Muscle of leg (tissue), 3 donors: ENCODE measurements at regions not wholly inside any gene's neighbourhood (a gene's known extent, or its start where the extent isn't known, plus 50 kb on each side); places are given as distances from the start of the nearest gene placed in this dataset.

Source experiments
- DNase-seq: peaks from one replicate; pipeline ENCODE4 v3.0.0; 2013
- H3K27ac ChIP-seq: one replicate; pipeline ENCODE4 v1.5.1; 2013; ENCODE audit warnings: mild to moderate bottlenecking, low read length, control low read depth
- H3K27me3 ChIP-seq: one replicate; pipeline ENCODE4 v1.6.1; 2013; ENCODE audit warnings: low read length; ENCODE audit not compliant: control insufficient read depth, insufficient read depth
- H3K36me3 ChIP-seq: one replicate; pipeline ENCODE4 v1.6.1; 2013; ENCODE audit warnings: low read length; ENCODE audit not compliant: control insufficient read depth, insufficient read depth
- H3K4me1 ChIP-seq: one replicate; pipeline ENCODE4 v1.6.1; 2013; ENCODE audit warnings: low read length; ENCODE audit not compliant: control insufficient read depth, insufficient read depth
- H3K4me3 ChIP-seq: one replicate; pipeline ENCODE4 v1.5.1; 2013; ENCODE audit warnings: low read length, control low read depth
- H3K9me3 ChIP-seq: replicated peaks from 2 replicates; pipeline ENCODE4 v1.6.1; 2013; ENCODE audit warnings: low read depth, low read length; ENCODE audit not compliant: control insufficient read depth
- WGBS: methylation state at CpG from one replicate; pipeline ENCODE4 v1.1.5; 2013; ENCODE audit warnings: missing lambda C conversion rate; ENCODE audit not compliant: insufficient coverage; 5-methylcytosine and 5-hydroxymethylcytosine counted together

DNA sequence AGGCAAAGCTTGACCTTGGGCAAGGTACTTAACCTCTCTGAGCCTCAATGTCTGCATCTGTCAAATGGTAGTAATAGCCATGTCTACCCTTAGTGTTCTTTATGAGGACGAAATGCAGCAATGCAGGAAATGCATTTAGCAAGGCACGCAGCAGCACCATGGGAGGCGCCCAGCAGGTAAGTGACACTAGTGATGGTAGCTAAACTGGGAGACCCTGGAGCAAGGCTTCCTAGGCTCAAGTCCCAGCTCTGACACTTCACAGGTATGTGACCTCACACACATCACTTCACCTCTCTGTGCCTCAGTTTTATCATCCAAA is 289.0 kb downstream of the RRAGC start:
- no peaks in the 10 kb centered on the region for H3K9me3 ChIP-seq
- 75% methylated on average over 3 of the region's 3 CpGs for WGBS
- no peak overlapping the region for H3K4me3 ChIP-seq
- H3K4me1 ChIP-seq, result no peaks in the 10 kb centered on the region
- H3K27ac ChIP-seq, result no peak overlapping the region
- no peaks in the 10 kb centered on the region for H3K36me3 ChIP-seq
- peaks cover 24% of the 10 kb centered on the region for H3K27me3 ChIP-seq
- no peak for DNase-seq

DNA sequence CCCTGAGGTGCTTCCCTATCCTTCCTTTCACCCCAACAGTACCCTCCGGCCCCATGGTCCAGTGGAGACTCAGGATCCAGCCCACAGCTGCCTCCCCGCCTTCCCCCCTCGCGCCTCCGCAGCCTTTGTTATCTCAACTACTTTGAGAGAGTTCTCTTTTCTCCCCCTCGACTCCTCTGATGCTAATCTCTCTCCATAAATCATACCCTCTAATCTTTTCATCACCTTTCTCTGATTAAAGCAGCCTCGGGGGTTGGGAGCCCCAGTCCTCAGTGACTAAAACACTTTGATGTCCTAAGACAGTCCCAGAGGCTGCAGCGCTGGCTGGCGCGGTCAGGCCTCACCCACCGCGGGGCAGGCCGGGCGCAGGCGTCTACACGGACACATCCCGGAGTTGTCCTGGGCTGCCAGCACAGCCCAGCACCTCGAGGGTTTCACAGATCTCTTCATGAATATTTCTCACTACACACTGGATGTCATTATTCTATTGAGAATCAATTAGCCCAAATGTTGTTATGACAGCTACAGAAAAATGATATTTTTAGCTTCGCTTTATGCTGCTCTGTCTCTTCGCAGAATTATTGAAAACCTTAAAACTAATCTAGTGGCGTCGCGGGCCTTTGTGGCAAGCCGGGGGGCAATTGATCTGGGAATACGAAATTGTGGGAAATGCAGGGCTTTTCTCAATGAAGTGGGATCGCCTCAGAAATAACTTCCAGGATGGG is 289.5 kb downstream of the RRAGC start:
- peaks cover under 1% of the 10 kb centered on the region for H3K4me1 ChIP-seq
- H3K36me3 ChIP-seq, result no peaks in the 10 kb centered on the region
- H3K4me3 ChIP-seq, result no peak overlapping the region
- peaks cover 25% of the 10 kb centered on the region for H3K27me3 ChIP-seq
- H3K27ac ChIP-seq, result no peak overlapping the region
- no peak for DNase-seq
- WGBS, result 34% methylated on average over 26 of the region's 26 CpGs
- H3K9me3 ChIP-seq, result no peaks in the 10 kb centered on the region

GRCh38 chr1:38568061-38568857 is 291.3 kb downstream of the RRAGC start:
- H3K27me3 ChIP-seq, result peaks cover 30% of the 10 kb centered on the region
- no peaks in the 10 kb centered on the region for H3K36me3 ChIP-seq
- DNase-seq, result no peak
- 80% methylated on average over 2 of the region's 5 CpGs for WGBS
- no peak overlapping the region for H3K27ac ChIP-seq
- no peak overlapping the region for H3K4me3 ChIP-seq
- H3K4me1 ChIP-seq, result peaks cover 7% of the 10 kb centered on the region
- H3K9me3 ChIP-seq, result no peaks in the 10 kb centered on the region

DNA sequence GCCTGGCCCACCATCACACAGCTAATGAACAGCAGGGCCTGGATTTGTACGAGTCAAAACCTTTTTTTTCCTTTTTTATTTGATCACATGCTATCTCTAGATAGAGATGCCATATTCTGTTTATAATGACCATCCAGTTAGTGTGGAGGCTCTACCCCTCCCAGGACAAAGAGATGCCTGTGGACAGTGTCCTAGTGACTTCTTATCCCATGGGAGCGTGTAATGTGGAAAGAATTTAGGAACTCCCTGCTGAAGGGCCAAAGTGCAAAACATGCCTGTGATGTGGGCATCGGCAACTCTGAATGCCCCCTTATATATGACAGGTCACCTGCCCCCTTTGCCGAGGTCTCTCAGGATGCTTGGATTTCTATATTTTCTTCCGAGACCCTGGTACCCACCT is 292.2 kb downstream of the RRAGC start:
- no peak overlapping the region for H3K27ac ChIP-seq
- H3K4me3 ChIP-seq, result no peak overlapping the region
- no peaks in the 10 kb centered on the region for H3K36me3 ChIP-seq
- peaks cover 7% of the 10 kb centered on the region for H3K4me1 ChIP-seq
- peaks cover 30% of the 10 kb centered on the region for H3K27me3 ChIP-seq
- WGBS, result 79% methylated on average over 4 of the region's 5 CpGs
- DNase-seq, result no peak
- H3K9me3 ChIP-seq, result no peaks in the 10 kb centered on the region

DNA sequence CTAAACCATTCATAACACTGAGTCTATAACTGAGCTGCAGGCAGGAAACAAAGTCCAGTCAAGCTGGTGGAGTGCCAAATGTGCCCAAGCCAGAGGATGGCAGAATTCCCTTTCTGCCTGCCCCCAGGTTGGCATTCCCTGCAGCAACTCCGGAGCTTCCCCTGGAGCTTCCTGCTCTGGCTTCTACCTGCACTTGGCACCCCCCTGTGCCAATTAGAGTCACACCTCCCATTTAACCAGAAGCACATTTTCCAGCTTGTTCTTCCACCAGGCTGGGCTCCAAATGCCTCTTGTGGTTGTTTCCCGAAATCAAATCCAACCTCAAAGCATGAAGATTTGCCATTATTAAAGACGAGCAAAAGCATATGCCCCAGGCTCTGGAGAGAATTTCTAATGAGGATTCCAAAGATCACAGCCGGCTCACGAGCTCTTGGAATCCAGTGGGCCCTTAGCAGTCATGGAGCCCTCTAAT is 294.5 kb downstream of the RRAGC start:
- Histone ChIP-seq H3K27me3 (peaks cover 34% of the 10 kb centered on the region), H3K4me1 (peaks cover 8% of the 10 kb centered on the region), H3K9me3 (no peaks in the 10 kb centered on the region), H3K36me3 (no peaks in the 10 kb centered on the region), H3K27ac (no peak overlapping the region), H3K4me3 (no peak overlapping the region)
- DNase-seq, result peak; percentile 35
- 25% methylated on average over 2 of the region's 5 CpGs for WGBS

GRCh38 chr1:38563942-38564735 is 295.4 kb downstream of the RRAGC start:
- Histone ChIP-seq H3K4me3 (no peak overlapping the region), H3K36me3 (no peaks in the 10 kb centered on the region), H3K27ac (no peak overlapping the region), H3K27me3 (peaks cover 34% of the 10 kb centered on the region), H3K4me1 (peaks cover 13% of the 10 kb centered on the region), H3K9me3 (no peaks in the 10 kb centered on the region)
- DNase-seq, result no peak
- 58% methylated on average over 5 of the region's 7 CpGs for WGBS

DNA sequence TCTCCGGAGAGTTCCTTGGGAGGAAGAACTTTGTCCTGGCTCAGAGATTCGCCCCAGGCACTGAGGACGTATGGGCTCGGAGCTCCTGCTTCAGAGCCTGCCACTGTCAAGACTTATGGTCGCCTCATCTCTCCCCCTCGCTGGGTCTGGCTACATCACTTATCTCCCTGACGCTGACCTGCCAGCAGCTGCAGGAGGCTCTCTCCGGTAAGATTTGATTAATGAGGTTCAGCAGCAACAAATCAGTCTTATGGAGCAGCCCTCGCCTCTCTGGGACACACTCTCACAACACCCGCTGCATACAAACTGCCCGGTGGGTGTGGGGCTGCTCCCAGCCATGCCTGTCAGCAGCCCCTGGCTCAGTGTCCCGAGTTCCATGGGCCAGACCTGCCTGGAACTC is 297.8 kb downstream of the RRAGC start:
- Histone ChIP-seq H3K27ac (no peak overlapping the region), H3K4me1 (peaks cover 13% of the 10 kb centered on the region), H3K36me3 (no peaks in the 10 kb centered on the region), H3K27me3 (peaks cover 47% of the 10 kb centered on the region), H3K4me3 (no peak overlapping the region), H3K9me3 (no peaks in the 10 kb centered on the region)
- no peak for DNase-seq
- WGBS, result 30% methylated on average over 9 of the region's 12 CpGs

DNA sequence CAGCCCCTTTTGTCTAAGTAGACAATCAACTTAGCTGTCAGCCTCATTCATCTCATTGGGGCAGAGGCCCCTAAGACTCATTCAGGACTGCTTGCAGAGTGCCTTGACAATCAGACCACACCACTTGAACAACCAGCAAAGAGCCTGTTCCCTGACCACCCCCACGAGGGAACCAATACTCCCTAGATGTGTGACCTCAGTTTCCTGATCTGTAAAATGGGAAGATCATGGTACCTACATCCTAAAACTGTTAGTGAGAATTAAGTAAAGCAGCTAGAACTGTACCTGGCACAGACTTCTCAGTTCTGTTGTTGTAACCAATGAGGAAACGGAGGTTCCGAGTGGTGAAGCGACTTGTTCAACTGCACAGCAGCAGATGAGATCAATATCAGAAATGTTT is 298.5 kb downstream of the RRAGC start:
- WGBS, result 93% methylated on average over 3 of the region's 4 CpGs
- Histone ChIP-seq H3K4me1 (peaks cover 13% of the 10 kb centered on the region), H3K4me3 (no peak overlapping the region), H3K27ac (no peak overlapping the region), H3K9me3 (no peaks in the 10 kb centered on the region), H3K36me3 (no peaks in the 10 kb centered on the region), H3K27me3 (peaks cover 47% of the 10 kb centered on the region)
- DNase-seq, result no peak

- Histone ChIP-seq H3K4me1 (peaks cover 13% of the 10 kb centered on the region), H3K9me3 (no peaks in the 10 kb centered on the region), H3K27ac (no peak overlapping the region), H3K4me3 (no peak overlapping the region), H3K36me3 (no peaks in the 10 kb centered on the region), H3K27me3 (peaks cover 45% of the 10 kb centered on the region)
- WGBS, result 89% methylated on average over 3 of the region's 7 CpGs
- DNase-seq, result no peak
Observed at GRCh38 chr1:38560457-38560856, 299.1 kb downstream of the RRAGC start.
